ENCODE measurements at regions not wholly inside any gene's neighbourhood (a gene's known extent, or its start where the extent isn't known, plus 50 kb on each side); places are given as distances from the start of the nearest gene placed in this dataset.

DNA sequence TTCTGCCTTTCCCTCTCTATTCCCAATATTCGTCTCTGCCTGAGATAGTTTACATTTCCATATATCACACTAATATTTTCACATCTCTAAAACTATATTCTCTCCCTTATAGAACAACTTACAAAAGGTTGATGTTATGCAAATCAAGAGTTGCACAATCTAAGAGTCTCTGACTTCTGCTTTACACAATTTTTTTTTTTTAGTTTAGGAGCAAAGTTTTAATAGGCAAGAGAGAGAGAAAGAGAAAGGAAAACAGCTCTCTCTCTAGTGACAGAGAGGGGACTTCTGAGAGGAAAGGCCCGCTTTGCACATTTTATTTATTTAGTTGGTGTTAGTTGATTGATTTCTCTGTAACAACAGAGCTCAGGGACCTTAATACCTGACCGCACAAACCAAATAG is 380.2 kb downstream of the TXNL1 start:
- Mint-ChIP-seq H3K4me3 (no peak overlapping the region), H3K4me1 (no peaks in the 10 kb centered on the region), H3K36me3 (no peaks in the 10 kb centered on the region), H3K27ac (no peak overlapping the region), H3K27me3 (ENCODE audit: low read depth in 2 of 2) (no peaks in the 10 kb centered on the region), H3K9me3 (peaks cover 0 to 2% of the 10 kb centered on the region in 2 donors)
- DNase-seq (no peak), ATAC-seq (no peak)
- no peaks in the 10 kb centered on the region for H3K4me1 ChIP-seq (ENCODE audit: control insufficient read depth, insufficient read depth, low read length)
- no peaks in the 10 kb centered on the region for H3K9me3 ChIP-seq (ENCODE audit: control insufficient read depth, insufficient read depth, low read length)
- H3K36me3 ChIP-seq (ENCODE audit: control insufficient read depth, insufficient read depth, low read length) = no peaks in the 10 kb centered on the region
- 71% methylated on average over 3 of the region's 3 CpGs for WGBS (ENCODE audit: insufficient coverage)
- H3K27me3 ChIP-seq (ENCODE audit: control insufficient read depth, insufficient read depth, low read length) = no peaks in the 10 kb centered on the region
- no peak overlapping the region for H3K4me3 ChIP-seq (ENCODE audit: low read length)
- TF ChIP-seq, protein P1, sequence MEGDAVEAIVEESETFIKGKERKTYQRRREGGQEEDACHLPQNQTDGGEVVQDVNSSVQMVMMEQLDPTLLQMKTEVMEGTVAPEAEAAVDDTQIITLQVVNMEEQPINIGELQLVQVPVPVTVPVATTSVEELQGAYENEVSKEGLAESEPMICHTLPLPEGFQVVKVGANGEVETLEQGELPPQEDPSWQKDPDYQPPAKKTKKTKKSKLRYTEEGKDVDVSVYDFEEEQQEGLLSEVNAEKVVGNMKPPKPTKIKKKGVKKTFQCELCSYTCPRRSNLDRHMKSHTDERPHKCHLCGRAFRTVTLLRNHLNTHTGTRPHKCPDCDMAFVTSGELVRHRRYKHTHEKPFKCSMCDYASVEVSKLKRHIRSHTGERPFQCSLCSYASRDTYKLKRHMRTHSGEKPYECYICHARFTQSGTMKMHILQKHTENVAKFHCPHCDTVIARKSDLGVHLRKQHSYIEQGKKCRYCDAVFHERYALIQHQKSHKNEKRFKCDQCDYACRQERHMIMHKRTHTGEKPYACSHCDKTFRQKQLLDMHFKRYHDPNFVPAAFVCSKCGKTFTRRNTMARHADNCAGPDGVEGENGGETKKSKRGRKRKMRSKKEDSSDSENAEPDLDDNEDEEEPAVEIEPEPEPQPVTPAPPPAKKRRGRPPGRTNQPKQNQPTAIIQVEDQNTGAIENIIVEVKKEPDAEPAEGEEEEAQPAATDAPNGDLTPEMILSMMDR (IDR thresholded peaks at IDR 0.05) = no peak
- intact Hi-C loops (cut with micrococcal nuclease) = no loop called here
- H3K27ac ChIP-seq (ENCODE audit: low read length) = no peak overlapping the region

DNA sequence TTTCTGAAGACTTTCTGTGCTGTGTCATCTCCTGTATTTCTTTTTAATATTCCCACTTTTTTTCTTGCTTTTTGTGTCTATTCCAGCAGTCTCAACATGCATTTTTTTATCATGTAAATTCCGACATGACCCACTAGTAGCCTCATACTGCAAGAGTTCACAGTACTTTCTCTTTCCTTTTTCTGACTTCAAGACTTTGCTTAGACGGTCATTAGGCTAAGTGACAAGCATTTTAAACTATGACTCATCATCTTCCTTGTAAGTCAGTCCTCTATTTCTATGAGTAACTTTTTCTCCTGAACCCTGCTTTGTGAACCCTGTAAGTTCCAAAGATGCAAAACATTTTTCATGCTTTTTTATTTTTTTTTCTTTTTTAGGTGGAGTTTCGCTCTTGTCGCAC is 381.2 kb downstream of the TXNL1 start:
- Mint-ChIP-seq H3K27me3 (ENCODE audit: low read depth in 2 of 2) (no peaks in the 10 kb centered on the region), H3K4me3 (no peak overlapping the region), H3K27ac (no peak overlapping the region), H3K36me3 (no peaks in the 10 kb centered on the region), H3K4me1 (no peaks in the 10 kb centered on the region), H3K9me3 (peaks cover 0 to 2% of the 10 kb centered on the region in 2 donors)
- Histone ChIP-seq H3K36me3 (ENCODE audit: control insufficient read depth, insufficient read depth, low read length) (no peaks in the 10 kb centered on the region), H3K9me3 (ENCODE audit: control insufficient read depth, insufficient read depth, low read length) (no peaks in the 10 kb centered on the region), H3K27ac (ENCODE audit: low read length) (no peak overlapping the region), H3K4me3 (ENCODE audit: low read length) (no peak overlapping the region), H3K4me1 (ENCODE audit: control insufficient read depth, insufficient read depth, low read length) (no peaks in the 10 kb centered on the region), H3K27me3 (ENCODE audit: control insufficient read depth, insufficient read depth, low read length) (no peaks in the 10 kb centered on the region)
- ATAC-seq (no peak), DNase-seq (no peak)
- WGBS (ENCODE audit: insufficient coverage) = 58% methylated on average over 4 of the region's 4 CpGs
- TF ChIP-seq, protein P1 (IDR thresholded peaks at IDR 0.05) = no peak
- intact Hi-C loops (cut with micrococcal nuclease) = no loop called here

DNA sequence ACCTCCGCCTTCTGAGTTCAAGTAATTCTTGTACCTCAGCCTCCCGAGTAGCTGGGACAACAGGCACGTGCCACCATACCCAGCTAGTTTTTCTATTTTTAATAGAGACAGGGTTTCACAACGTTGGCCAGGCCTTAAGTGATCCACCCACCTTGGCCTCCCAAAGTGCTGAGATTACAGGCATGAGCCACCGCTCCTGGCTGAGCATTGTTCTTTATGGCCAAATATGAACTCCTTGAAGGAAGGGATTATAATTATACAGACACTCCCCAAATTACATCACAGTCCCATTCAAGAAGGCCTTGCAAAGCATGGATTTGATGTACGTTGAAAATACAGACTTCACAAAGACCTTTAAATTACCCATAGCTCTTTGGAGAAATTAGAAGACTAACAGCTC is 381.7 kb downstream of the TXNL1 start:
- 93% methylated on average over 6 of the region's 6 CpGs for WGBS (ENCODE audit: insufficient coverage)
- H3K27ac ChIP-seq (ENCODE audit: low read length) = no peak overlapping the region

DNA sequence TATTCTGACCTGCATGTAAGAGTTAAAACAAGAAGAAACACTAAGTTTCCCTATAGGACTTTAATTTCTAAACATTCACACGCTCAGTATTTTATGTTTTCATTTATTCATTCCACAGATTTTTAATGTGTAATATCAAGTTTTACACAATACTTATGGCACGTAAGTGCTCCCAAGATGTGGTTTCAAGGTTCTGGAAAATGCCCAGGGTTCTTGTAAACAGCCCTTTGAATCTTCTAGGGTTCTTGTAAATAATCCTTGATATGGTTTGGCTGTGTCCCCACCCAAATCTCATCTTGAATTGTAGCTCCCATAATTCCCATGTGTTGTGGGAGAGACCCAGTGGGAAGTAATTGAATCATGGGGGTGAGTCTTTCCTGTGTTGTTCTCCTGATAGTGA is 383.0 kb downstream of the TXNL1 start:
- Mint-ChIP-seq H3K9me3 (peaks cover 0 to 2% of the 10 kb centered on the region in 2 donors), H3K27me3 (ENCODE audit: low read depth in 2 of 2) (no peaks in the 10 kb centered on the region), H3K36me3 (no peaks in the 10 kb centered on the region), H3K27ac (no peak overlapping the region), H3K4me1 (no peaks in the 10 kb centered on the region), H3K4me3 (no peak overlapping the region)
- H3K36me3 ChIP-seq (ENCODE audit: control insufficient read depth, insufficient read depth, low read length) = no peaks in the 10 kb centered on the region
- intact Hi-C loops (cut with micrococcal nuclease) = no loop called here
- H3K9me3 ChIP-seq (ENCODE audit: control insufficient read depth, insufficient read depth, low read length) = no peaks in the 10 kb centered on the region
- H3K4me1 ChIP-seq (ENCODE audit: control insufficient read depth, insufficient read depth, low read length) = no peaks in the 10 kb centered on the region
- no peak overlapping the region for H3K27ac ChIP-seq (ENCODE audit: low read length)
- TF ChIP-seq, protein P1 (IDR thresholded peaks at IDR 0.05) = no peak
- 100% methylated on average over 2 of the region's 2 CpGs for WGBS (ENCODE audit: insufficient coverage)
- no peaks in the 10 kb centered on the region for H3K27me3 ChIP-seq (ENCODE audit: control insufficient read depth, insufficient read depth, low read length)
- H3K4me3 ChIP-seq (ENCODE audit: low read length) = no peak overlapping the region
- no peak for DNase-seq
- ATAC-seq = no peak

More for the DNA sequence above, 381.7 kb downstream of the TXNL1 start:
- Histone ChIP-seq H3K4me3 (ENCODE audit: low read length) (no peak overlapping the region), H3K4me1 (ENCODE audit: control insufficient read depth, insufficient read depth, low read length) (no peaks in the 10 kb centered on the region), H3K36me3 (ENCODE audit: control insufficient read depth, insufficient read depth, low read length) (no peaks in the 10 kb centered on the region), H3K27me3 (ENCODE audit: control insufficient read depth, insufficient read depth, low read length) (no peaks in the 10 kb centered on the region), H3K9me3 (ENCODE audit: control insufficient read depth, insufficient read depth, low read length) (no peaks in the 10 kb centered on the region)
- Mint-ChIP-seq H3K9me3 (peaks cover 0 to 2% of the 10 kb centered on the region in 2 donors), H3K27me3 (ENCODE audit: low read depth in 2 of 2) (no peaks in the 10 kb centered on the region), H3K4me1 (no peaks in the 10 kb centered on the region), H3K36me3 (no peaks in the 10 kb centered on the region), H3K4me3 (no peak overlapping the region), H3K27ac (no peak overlapping the region)
- TF ChIP-seq, protein P1 (IDR thresholded peaks at IDR 0.05) = no peak
- ATAC-seq (no peak), DNase-seq (no peak)
- intact Hi-C loops (cut with micrococcal nuclease) = no loop called here
